ENCODE measurements at regions not wholly inside any gene's neighbourhood (a gene's known extent, or its start where the extent isn't known, plus 50 kb on each side); places are given as distances from the start of the nearest gene placed in this dataset.

GRCh38 chr11:95595973-95596489 lies 193.6 kb downstream of the FAM76B start:
- TF ChIP-seq EZH2 (IDR thresholded peaks at IDR 0.05) (no peak), CBX3 (IDR thresholded peaks at IDR 0.05; ENCODE audit: low read depth) (no peak), REST (IDR thresholded peaks at IDR 0.05; ENCODE audit: low read depth) (no peak), POLR2A (IDR thresholded peaks at IDR 0.05; ENCODE audit: borderline replicate concordance, extremely low read depth, insufficient read depth, insufficient read length) (no peak), CTCF (IDR thresholded peaks at IDR 0.05 in 2 of 3, conservative IDR thresholded peaks at IDR 0.05 in 1 of 3; ENCODE audit: borderline replicate concordance in 1 of 3, insufficient read depth in 1 of 3, low read depth in 2 of 3, low read length in 2 of 3) (no peak), SP1 (IDR thresholded peaks at IDR 0.05; ENCODE audit: low read depth) (no peak), MAX (IDR thresholded peaks at IDR 0.05) (no peak), ZFX (IDR thresholded peaks at IDR 0.05) (no peak), POLR2AphosphoS5 (IDR thresholded peaks at IDR 0.05; ENCODE audit: low read depth, low read length) (no peak)

All from HCT116 (cell line).